ENCODE measurements at regions not wholly inside any gene's neighbourhood (a gene's known extent, or its start where the extent isn't known, plus 50 kb on each side); places are given as distances from the start of the nearest gene placed in this dataset.

DNA sequence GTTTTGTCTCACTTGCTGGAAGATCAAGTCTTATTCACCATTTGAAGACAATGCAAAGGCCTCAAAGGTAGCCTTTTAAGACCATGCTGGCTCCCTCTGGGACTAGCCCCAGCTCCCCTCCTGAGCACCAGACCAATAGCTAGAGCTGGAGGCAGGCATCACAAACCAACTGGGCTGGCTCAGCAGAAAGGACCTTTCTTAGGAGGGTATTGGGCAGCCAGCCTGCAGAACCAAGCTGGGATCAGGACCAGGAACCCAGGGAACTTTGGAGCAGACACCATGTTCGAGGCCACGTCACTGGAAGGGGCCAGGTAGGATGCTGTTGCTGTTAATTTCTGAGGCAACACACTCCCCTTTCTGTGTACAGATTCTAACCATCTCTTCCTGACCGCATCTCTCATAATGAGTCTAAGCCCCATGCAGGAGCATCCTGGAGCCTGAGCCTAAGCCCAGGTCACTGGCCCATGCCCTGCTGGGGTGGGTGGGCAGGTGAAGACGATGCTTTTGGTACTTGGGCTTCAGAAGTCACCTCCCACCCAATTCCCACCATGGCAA is 81.4 kb upstream of the KLF13 start:
- TF ChIP-seq, protein P1, sequence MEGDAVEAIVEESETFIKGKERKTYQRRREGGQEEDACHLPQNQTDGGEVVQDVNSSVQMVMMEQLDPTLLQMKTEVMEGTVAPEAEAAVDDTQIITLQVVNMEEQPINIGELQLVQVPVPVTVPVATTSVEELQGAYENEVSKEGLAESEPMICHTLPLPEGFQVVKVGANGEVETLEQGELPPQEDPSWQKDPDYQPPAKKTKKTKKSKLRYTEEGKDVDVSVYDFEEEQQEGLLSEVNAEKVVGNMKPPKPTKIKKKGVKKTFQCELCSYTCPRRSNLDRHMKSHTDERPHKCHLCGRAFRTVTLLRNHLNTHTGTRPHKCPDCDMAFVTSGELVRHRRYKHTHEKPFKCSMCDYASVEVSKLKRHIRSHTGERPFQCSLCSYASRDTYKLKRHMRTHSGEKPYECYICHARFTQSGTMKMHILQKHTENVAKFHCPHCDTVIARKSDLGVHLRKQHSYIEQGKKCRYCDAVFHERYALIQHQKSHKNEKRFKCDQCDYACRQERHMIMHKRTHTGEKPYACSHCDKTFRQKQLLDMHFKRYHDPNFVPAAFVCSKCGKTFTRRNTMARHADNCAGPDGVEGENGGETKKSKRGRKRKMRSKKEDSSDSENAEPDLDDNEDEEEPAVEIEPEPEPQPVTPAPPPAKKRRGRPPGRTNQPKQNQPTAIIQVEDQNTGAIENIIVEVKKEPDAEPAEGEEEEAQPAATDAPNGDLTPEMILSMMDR (IDR thresholded peaks at IDR 0.05) = no peak
- TF ChIP-seq, protein P2, sequence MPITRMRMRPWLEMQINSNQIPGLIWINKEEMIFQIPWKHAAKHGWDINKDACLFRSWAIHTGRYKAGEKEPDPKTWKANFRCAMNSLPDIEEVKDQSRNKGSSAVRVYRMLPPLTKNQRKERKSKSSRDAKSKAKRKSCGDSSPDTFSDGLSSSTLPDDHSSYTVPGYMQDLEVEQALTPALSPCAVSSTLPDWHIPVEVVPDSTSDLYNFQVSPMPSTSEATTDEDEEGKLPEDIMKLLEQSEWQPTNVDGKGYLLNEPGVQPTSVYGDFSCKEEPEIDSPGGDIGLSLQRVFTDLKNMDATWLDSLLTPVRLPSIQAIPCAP (CRISPR knock-in tag; IDR thresholded peaks at IDR 0.05) = no peak
- TF ChIP-seq SP1 (CRISPR knock-in tag; conservative IDR thresholded peaks at IDR 0.05) (no peak), ZNF138 (CRISPR knock-in tag; conservative IDR thresholded peaks at IDR 0.05) (no peak), CREB1 (CRISPR knock-in tag; IDR thresholded peaks at IDR 0.05) (no peak), IRF2 (CRISPR knock-in tag; IDR thresholded peaks at IDR 0.05; ENCODE audit: borderline replicate concordance, low read depth) (no peak)
- TF ChIP-seq, protein P3, sequence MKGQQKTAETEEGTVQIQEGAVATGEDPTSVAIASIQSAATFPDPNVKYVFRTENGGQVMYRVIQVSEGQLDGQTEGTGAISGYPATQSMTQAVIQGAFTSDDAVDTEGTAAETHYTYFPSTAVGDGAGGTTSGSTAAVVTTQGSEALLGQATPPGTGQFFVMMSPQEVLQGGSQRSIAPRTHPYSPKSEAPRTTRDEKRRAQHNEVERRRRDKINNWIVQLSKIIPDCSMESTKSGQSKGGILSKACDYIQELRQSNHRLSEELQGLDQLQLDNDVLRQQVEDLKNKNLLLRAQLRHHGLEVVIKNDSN (CRISPR knock-in tag; IDR thresholded peaks at IDR 0.05) = no peak
- TF ChIP-seq, protein P4, sequence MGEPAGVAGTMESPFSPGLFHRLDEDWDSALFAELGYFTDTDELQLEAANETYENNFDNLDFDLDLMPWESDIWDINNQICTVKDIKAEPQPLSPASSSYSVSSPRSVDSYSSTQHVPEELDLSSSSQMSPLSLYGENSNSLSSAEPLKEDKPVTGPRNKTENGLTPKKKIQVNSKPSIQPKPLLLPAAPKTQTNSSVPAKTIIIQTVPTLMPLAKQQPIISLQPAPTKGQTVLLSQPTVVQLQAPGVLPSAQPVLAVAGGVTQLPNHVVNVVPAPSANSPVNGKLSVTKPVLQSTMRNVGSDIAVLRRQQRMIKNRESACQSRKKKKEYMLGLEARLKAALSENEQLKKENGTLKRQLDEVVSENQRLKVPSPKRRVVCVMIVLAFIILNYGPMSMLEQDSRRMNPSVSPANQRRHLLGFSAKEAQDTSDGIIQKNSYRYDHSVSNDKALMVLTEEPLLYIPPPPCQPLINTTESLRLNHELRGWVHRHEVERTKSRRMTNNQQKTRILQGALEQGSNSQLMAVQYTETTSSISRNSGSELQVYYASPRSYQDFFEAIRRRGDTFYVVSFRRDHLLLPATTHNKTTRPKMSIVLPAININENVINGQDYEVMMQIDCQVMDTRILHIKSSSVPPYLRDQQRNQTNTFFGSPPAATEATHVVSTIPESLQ (CRISPR knock-in tag; IDR thresholded peaks at IDR 0.05) = no peak
- TF ChIP-seq, protein P5, sequence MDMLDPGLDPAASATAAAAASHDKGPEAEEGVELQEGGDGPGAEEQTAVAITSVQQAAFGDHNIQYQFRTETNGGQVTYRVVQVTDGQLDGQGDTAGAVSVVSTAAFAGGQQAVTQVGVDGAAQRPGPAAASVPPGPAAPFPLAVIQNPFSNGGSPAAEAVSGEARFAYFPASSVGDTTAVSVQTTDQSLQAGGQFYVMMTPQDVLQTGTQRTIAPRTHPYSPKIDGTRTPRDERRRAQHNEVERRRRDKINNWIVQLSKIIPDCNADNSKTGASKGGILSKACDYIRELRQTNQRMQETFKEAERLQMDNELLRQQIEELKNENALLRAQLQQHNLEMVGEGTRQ (CRISPR knock-in tag; IDR thresholded peaks at IDR 0.05) = no peak
- TF ChIP-seq, protein P6, sequence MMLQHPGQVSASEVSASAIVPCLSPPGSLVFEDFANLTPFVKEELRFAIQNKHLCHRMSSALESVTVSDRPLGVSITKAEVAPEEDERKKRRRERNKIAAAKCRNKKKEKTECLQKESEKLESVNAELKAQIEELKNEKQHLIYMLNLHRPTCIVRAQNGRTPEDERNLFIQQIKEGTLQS (CRISPR knock-in tag; conservative IDR thresholded peaks at IDR 0.05) = no peak

All from WTC11 (cell line).